Neural progenitor cell (in vitro differentiated cells): ENCODE measurements at regions not wholly inside any gene's neighbourhood (a gene's known extent, or its start where the extent isn't known, plus 50 kb on each side); places are given as distances from the start of the nearest gene placed in this dataset.
A peak's percentile ranks its signal among the peaks of the same experiment; 100 is the strongest.

Experiments used
- DNase-seq: peaks from one replicate; pipeline ENCODE4 v3.0.0-alpha.2; 2016; ENCODE audit warnings: low spot score
- H2AFZ ChIP-seq: fragments of 200-600 bp; sonication (generic); replicated peaks from 2 replicates; pipeline ENCODE4 v1.6.1; 2016; ENCODE audit warnings: antibody characterized with exemption
- H3F3A ChIP-seq: fragments of 200-600 bp; sonication (generic); 2 replicates; pipeline ENCODE4 v1.6.1; 2016; ENCODE audit warnings: antibody characterized with exemption, low read depth
- H3K27ac ChIP-seq: fragments of 200-600 bp; sonication (generic); 2 replicates; pipeline ENCODE4 v1.5.1; 2016; ENCODE audit warnings: mild to moderate bottlenecking
- H3K27me3 ChIP-seq: fragments of 200-600 bp; sonication (generic); 2 replicates; pipeline ENCODE4 v1.6.1; 2016; ENCODE audit warnings: mild to moderate bottlenecking, moderate library complexity
- H3K36me3 ChIP-seq: fragments of 200-600 bp; sonication (generic); 2 replicates; pipeline ENCODE4 v1.5.1; 2016
- H3K4me1 ChIP-seq: fragments of 200-600 bp; sonication (generic); 2 replicates; pipeline ENCODE4 v1.6.1; 2016; ENCODE audit warnings: mixed run types
- H3K4me2 ChIP-seq: fragments of 200-600 bp; sonication (generic); 2 replicates; pipeline ENCODE4 v1.6.1; 2016
- H3K4me3 ChIP-seq: fragments of 200-600 bp; sonication (generic); 2 replicates; pipeline ENCODE4 v1.5.1; 2016
- H3K79me2 ChIP-seq: fragments of 200-600 bp; sonication (generic); 2 replicates; pipeline ENCODE4 v1.6.1; 2016; ENCODE audit warnings: low read depth
- H3K9ac ChIP-seq: fragments of 200-600 bp; sonication (generic); 2 replicates; pipeline ENCODE4 v1.6.1; 2016
- H3K9me3 ChIP-seq: fragments of 200-600 bp; sonication (generic); 2 replicates; pipeline ENCODE4 v1.5.1; 2016; ENCODE audit warnings: low read depth
- H4K20me1 ChIP-seq: fragments of 200-600 bp; sonication (generic); 2 replicates; pipeline ENCODE4 v1.6.1; 2016; ENCODE audit warnings: low read depth
- H3K27ac Mint-ChIP-seq: 3 replicates; pipeline ENCODE4 v1.8.0; 2021; ENCODE audit warnings: mixed read lengths
- H3K27me3 Mint-ChIP-seq: 2 replicates; pipeline ENCODE4 v1.8.0; 2022; ENCODE audit warnings: low read depth, mild to moderate bottlenecking, inconsistent platforms, moderate library complexity, mixed read lengths; ENCODE audit not compliant: insufficient read depth
- H3K36me3 Mint-ChIP-seq: 3 replicates; pipeline ENCODE4 v1.8.0; 2021; ENCODE audit warnings: mixed read lengths
- H3K4me1 Mint-ChIP-seq: 3 replicates; pipeline ENCODE4 v1.8.0; 2021; ENCODE audit warnings: mixed read lengths
- H3K4me3 Mint-ChIP-seq: 3 replicates; pipeline ENCODE4 v1.8.0; 2021; ENCODE audit warnings: mild to moderate bottlenecking, moderate library complexity, mixed read lengths
- H3K9me3 Mint-ChIP-seq: 3 replicates; pipeline ENCODE4 v1.8.0; 2020; ENCODE audit warnings: mixed read lengths
- EZH2 ChIP-seq: fragments of 200-600 bp; sonication (generic); IDR thresholded peaks from 2 replicates; pipeline ENCODE4 v1.6.1; 2017; ENCODE audit warnings: antibody characterized with exemption, mild to moderate bottlenecking, moderate library complexity
- EZH2phosphoT487 ChIP-seq: fragments of 200-600 bp; sonication (generic); IDR thresholded peaks from 2 replicates; pipeline ENCODE4 v1.6.1; 2017; ENCODE audit warnings: antibody characterized with exemption
- TF ChIP-seq, protein P1 (sequence below): fragments of 200-600 bp; sonication (generic); IDR thresholded peaks from 2 replicates; pipeline ENCODE4 v1.5.1; 2017; ENCODE audit warnings: antibody characterized with exemption, mild to moderate bottlenecking

DNA sequence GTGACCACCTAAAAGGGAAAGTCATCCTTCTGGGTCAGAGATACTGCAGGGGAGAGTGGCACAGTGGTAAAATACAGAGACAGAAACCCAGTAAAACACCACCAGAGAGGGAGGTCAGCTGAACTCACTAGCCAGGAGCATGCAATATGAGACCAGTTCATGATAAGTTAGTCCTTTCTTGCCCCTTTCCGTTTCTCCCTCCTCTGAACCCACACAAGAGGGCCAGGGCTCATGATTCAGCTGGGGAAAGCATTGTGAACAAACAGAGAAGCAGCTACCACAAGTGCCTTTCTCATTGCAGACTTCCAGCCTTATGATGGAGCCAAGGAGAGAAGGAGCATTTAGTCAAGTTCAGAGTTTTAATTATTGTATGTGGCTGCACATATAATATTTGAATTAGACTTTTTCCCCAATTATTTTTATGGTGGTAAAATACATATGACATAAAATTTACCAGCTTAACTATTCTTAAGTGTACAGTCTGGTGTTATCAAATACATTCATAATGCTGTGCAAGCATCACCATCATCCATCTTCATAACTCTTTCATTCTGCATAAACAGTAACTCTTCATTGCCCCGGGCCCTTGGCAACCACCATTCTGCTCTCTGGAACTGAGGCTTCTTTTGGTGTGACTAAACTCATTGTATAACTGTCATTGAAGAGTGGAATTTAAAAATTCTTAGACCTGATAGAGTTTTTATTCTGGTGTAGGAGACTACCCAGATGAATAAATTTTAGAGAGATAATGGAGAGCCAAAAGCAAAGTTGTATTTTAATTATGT is 114.6 kb downstream of the DDIT4L start:
- H3K9me3 Mint-ChIP-seq: no peaks in the 10 kb centered on the region
- Histone ChIP-seq H3K4me2 (no peak overlapping the region), H3K79me2 (no peaks in the 10 kb centered on the region), H3K27ac (no peak overlapping the region), H2AFZ (no peak overlapping the region), H3K9me3 (no peaks in the 10 kb centered on the region), H3F3A (no peaks in the 10 kb centered on the region), H3K4me1 (no peaks in the 10 kb centered on the region), H3K27me3 (no peaks in the 10 kb centered on the region), H3K9ac (no peak overlapping the region), H4K20me1 (no peaks in the 10 kb centered on the region), H3K4me3 (no peak overlapping the region), H3K36me3 (no peaks in the 10 kb centered on the region)
- no peak for DNase-seq
- no peaks in the 10 kb centered on the region for H3K36me3 Mint-ChIP-seq
- no peaks in the 10 kb centered on the region for H3K27me3 Mint-ChIP-seq
- H3K4me1 Mint-ChIP-seq: no peaks in the 10 kb centered on the region
- TF ChIP-seq EZH2 (no peak), EZH2phosphoT487 (no peak)
- TF ChIP-seq, protein P1, sequence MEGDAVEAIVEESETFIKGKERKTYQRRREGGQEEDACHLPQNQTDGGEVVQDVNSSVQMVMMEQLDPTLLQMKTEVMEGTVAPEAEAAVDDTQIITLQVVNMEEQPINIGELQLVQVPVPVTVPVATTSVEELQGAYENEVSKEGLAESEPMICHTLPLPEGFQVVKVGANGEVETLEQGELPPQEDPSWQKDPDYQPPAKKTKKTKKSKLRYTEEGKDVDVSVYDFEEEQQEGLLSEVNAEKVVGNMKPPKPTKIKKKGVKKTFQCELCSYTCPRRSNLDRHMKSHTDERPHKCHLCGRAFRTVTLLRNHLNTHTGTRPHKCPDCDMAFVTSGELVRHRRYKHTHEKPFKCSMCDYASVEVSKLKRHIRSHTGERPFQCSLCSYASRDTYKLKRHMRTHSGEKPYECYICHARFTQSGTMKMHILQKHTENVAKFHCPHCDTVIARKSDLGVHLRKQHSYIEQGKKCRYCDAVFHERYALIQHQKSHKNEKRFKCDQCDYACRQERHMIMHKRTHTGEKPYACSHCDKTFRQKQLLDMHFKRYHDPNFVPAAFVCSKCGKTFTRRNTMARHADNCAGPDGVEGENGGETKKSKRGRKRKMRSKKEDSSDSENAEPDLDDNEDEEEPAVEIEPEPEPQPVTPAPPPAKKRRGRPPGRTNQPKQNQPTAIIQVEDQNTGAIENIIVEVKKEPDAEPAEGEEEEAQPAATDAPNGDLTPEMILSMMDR: no peak
- H3K4me3 Mint-ChIP-seq: no peak overlapping the region
- peak overlapping the region; percentile 22 for H3K27ac Mint-ChIP-seq

DNA sequence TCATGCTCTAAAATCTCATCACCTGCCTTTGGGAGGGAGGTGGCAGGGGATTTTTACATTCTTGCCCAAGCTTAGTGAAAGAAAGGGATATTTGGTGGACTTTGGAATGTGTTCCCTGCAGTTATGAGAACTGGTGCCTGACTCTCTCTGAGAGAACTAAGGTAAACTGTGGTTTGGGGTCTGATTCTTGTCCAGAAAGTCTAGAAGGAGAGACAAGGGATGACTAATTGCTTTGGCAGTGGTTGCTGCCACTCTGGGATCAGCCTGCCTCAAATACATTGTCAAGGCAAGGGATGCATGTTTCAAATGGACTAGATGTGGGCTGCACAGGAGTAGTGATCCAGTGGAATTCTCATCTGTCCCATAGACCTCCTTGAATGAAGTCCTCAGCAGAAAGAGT is 115.2 kb downstream of the DDIT4L start:
- no peak overlapping the region for H3K4me2 ChIP-seq

DNA sequence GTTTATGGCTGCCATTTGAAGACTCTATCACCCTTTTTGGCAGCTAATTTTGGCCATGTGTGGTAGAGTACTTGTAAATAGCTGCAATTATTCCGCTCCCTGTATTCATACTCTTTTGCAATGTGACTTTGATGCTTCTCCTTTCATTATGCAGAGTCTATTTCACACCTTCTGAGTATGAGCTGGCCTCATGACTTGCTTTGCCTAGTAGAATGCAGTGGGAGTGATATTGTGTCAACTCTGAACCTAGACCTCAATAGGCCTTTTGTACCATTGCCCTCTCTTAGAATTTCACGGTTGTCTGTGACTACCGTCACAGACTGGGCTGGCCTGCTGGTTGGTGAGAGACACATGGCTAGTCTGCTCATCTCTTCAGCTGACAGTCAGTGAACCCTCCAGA is 118.8 kb downstream of the DDIT4L start:
- Mint-ChIP-seq H3K27ac (no peak overlapping the region), H3K4me1 (peaks cover 2% of the 10 kb centered on the region), H3K9me3 (no peaks in the 10 kb centered on the region), H3K27me3 (no peaks in the 10 kb centered on the region), H3K4me3 (no peak overlapping the region), H3K36me3 (no peaks in the 10 kb centered on the region)
- H3K4me2 ChIP-seq: no peak overlapping the region
- TF ChIP-seq EZH2 (no peak), EZH2phosphoT487 (no peak)
- TF ChIP-seq, protein P1: no peak
- H2AFZ ChIP-seq: no peak overlapping the region
- H3K4me1 ChIP-seq: peaks cover 17% of the 10 kb centered on the region
- no peak overlapping the region for H3K9ac ChIP-seq
- DNase-seq: no peak
- no peaks in the 10 kb centered on the region for H4K20me1 ChIP-seq
- no peaks in the 10 kb centered on the region for H3K36me3 ChIP-seq
- H3K27ac ChIP-seq: no peak overlapping the region
- no peaks in the 10 kb centered on the region for H3K79me2 ChIP-seq
- no peaks in the 10 kb centered on the region for H3K9me3 ChIP-seq
- no peak overlapping the region for H3K4me3 ChIP-seq
- no peaks in the 10 kb centered on the region for H3K27me3 ChIP-seq
- peaks cover 21% of the 10 kb centered on the region for H3F3A ChIP-seq

More for the DNA sequence above, 115.2 kb downstream of the DDIT4L start:
- DNase-seq: no peak
- Histone ChIP-seq H3K36me3 (no peaks in the 10 kb centered on the region), H4K20me1 (no peaks in the 10 kb centered on the region), H3K9me3 (no peaks in the 10 kb centered on the region), H3K9ac (no peak overlapping the region), H3K27me3 (no peaks in the 10 kb centered on the region), H3F3A (no peaks in the 10 kb centered on the region), H2AFZ (peak overlapping the region; percentile 74), H3K4me3 (no peak overlapping the region), H3K4me1 (no peaks in the 10 kb centered on the region), H3K79me2 (no peaks in the 10 kb centered on the region), H3K27ac (no peak overlapping the region)
- Mint-ChIP-seq H3K9me3 (no peaks in the 10 kb centered on the region), H3K4me1 (no peaks in the 10 kb centered on the region), H3K27me3 (no peaks in the 10 kb centered on the region), H3K27ac (peak overlapping the region; percentile 22), H3K4me3 (no peak overlapping the region), H3K36me3 (no peaks in the 10 kb centered on the region)
- TF ChIP-seq, protein P1: no peak
- no peak for TF ChIP-seq EZH2phosphoT487
- TF ChIP-seq EZH2: no peak
